ENCODE measurements at regions not wholly inside any gene's neighbourhood (a gene's known extent, or its start where the extent isn't known, plus 50 kb on each side); places are given as distances from the start of the nearest gene placed in this dataset.

- Histone ChIP-seq H3K36me3 (ENCODE audit: control insufficient read depth, insufficient read depth, low read length) (no peaks in the 10 kb centered on the region), H3K27me3 (ENCODE audit: control insufficient read depth, insufficient read depth, low read length) (no peaks in the 10 kb centered on the region), H3K9me3 (ENCODE audit: control insufficient read depth, insufficient read depth, low read length) (no peaks in the 10 kb centered on the region), H3K4me3 (ENCODE audit: low read depth, low read length) (no peak overlapping the region), H3K4me1 (ENCODE audit: control insufficient read depth, insufficient read depth, low read length) (no peaks in the 10 kb centered on the region), H3K9ac (ENCODE audit: low read depth, low read length) (no peak overlapping the region)
Observed at GRCh38 chr1:87961992-87962391, 633.3 kb downstream of the LMO4 start.

GRCh38 chr1:87963556-87963955 is 634.9 kb downstream of the LMO4 start:
- Histone ChIP-seq H3K4me1 (ENCODE audit: control insufficient read depth, insufficient read depth, low read length) (peaks cover 5% of the 10 kb centered on the region), H3K27me3 (ENCODE audit: control insufficient read depth, insufficient read depth, low read length) (no peaks in the 10 kb centered on the region), H3K4me3 (ENCODE audit: low read depth, low read length) (no peak overlapping the region), H3K36me3 (ENCODE audit: control insufficient read depth, insufficient read depth, low read length) (no peaks in the 10 kb centered on the region), H3K9me3 (ENCODE audit: control insufficient read depth, insufficient read depth, low read length) (no peaks in the 10 kb centered on the region), H3K9ac (ENCODE audit: low read depth, low read length) (no peak overlapping the region)

- peaks cover 8% of the 10 kb centered on the region for H3K4me1 ChIP-seq (ENCODE audit: control insufficient read depth, insufficient read depth, low read length)
- H3K4me3 ChIP-seq (ENCODE audit: low read depth, low read length), result no peak overlapping the region
- H3K9ac ChIP-seq (ENCODE audit: low read depth, low read length), result no peak overlapping the region
Observed at GRCh38 chr1:87965193-87965592, 636.5 kb downstream of the LMO4 start.

GRCh38 chr1:87968197-87968955 is 639.7 kb downstream of the LMO4 start:
- no peak overlapping the region for H3K4me3 ChIP-seq (ENCODE audit: low read depth, low read length)
- H3K36me3 ChIP-seq (ENCODE audit: control insufficient read depth, insufficient read depth, low read length), result no peaks in the 10 kb centered on the region
- peaks cover 8% of the 10 kb centered on the region for H3K4me1 ChIP-seq (ENCODE audit: control insufficient read depth, insufficient read depth, low read length)
- H3K27me3 ChIP-seq (ENCODE audit: control insufficient read depth, insufficient read depth, low read length), result no peaks in the 10 kb centered on the region
- no peak overlapping the region for H3K9ac ChIP-seq (ENCODE audit: low read depth, low read length)
- no peaks in the 10 kb centered on the region for H3K9me3 ChIP-seq (ENCODE audit: control insufficient read depth, insufficient read depth, low read length)

More at GRCh38 chr1:87965193-87965592, 636.5 kb downstream of the LMO4 start:
- no peaks in the 10 kb centered on the region for H3K36me3 ChIP-seq (ENCODE audit: control insufficient read depth, insufficient read depth, low read length)
- H3K27me3 ChIP-seq (ENCODE audit: control insufficient read depth, insufficient read depth, low read length), result no peaks in the 10 kb centered on the region
- H3K9me3 ChIP-seq (ENCODE audit: control insufficient read depth, insufficient read depth, low read length), result no peaks in the 10 kb centered on the region

GRCh38 chr1:87969040-87969439 is 640.4 kb downstream of the LMO4 start:
- Histone ChIP-seq H3K4me3 (ENCODE audit: low read depth, low read length) (no peak overlapping the region), H3K4me1 (ENCODE audit: control insufficient read depth, insufficient read depth, low read length) (peaks cover 13% of the 10 kb centered on the region), H3K9ac (ENCODE audit: low read depth, low read length) (no peak overlapping the region), H3K9me3 (ENCODE audit: control insufficient read depth, insufficient read depth, low read length) (no peaks in the 10 kb centered on the region), H3K36me3 (ENCODE audit: control insufficient read depth, insufficient read depth, low read length) (no peaks in the 10 kb centered on the region), H3K27me3 (ENCODE audit: control insufficient read depth, insufficient read depth, low read length) (no peaks in the 10 kb centered on the region)

GRCh38 chr1:87972811-87973210 is 644.1 kb downstream of the LMO4 start:
- Histone ChIP-seq H3K4me1 (ENCODE audit: control insufficient read depth, insufficient read depth, low read length) (peaks cover 11% of the 10 kb centered on the region), H3K27me3 (ENCODE audit: control insufficient read depth, insufficient read depth, low read length) (no peaks in the 10 kb centered on the region), H3K4me3 (ENCODE audit: low read depth, low read length) (no peak overlapping the region), H3K9me3 (ENCODE audit: control insufficient read depth, insufficient read depth, low read length) (no peaks in the 10 kb centered on the region), H3K36me3 (ENCODE audit: control insufficient read depth, insufficient read depth, low read length) (no peaks in the 10 kb centered on the region), H3K9ac (ENCODE audit: low read depth, low read length) (no peak overlapping the region)

- H3K9ac ChIP-seq (ENCODE audit: low read depth, low read length), result no peak overlapping the region
- H3K36me3 ChIP-seq (ENCODE audit: control insufficient read depth, insufficient read depth, low read length), result no peaks in the 10 kb centered on the region
- H3K9me3 ChIP-seq (ENCODE audit: control insufficient read depth, insufficient read depth, low read length), result no peaks in the 10 kb centered on the region
Observed at GRCh38 chr1:87973896-87974295, 645.2 kb downstream of the LMO4 start.

GRCh38 chr1:87976316-87976715 is 647.6 kb downstream of the LMO4 start:
- Histone ChIP-seq H3K4me1 (ENCODE audit: control insufficient read depth, insufficient read depth, low read length) (peaks cover 7% of the 10 kb centered on the region), H3K27me3 (ENCODE audit: control insufficient read depth, insufficient read depth, low read length) (no peaks in the 10 kb centered on the region), H3K9me3 (ENCODE audit: control insufficient read depth, insufficient read depth, low read length) (no peaks in the 10 kb centered on the region), H3K9ac (ENCODE audit: low read depth, low read length) (no peak overlapping the region), H3K4me3 (ENCODE audit: low read depth, low read length) (no peak overlapping the region), H3K36me3 (ENCODE audit: control insufficient read depth, insufficient read depth, low read length) (no peaks in the 10 kb centered on the region)

More at GRCh38 chr1:87973896-87974295, 645.2 kb downstream of the LMO4 start:
- Histone ChIP-seq H3K4me3 (ENCODE audit: low read depth, low read length) (no peak overlapping the region), H3K4me1 (ENCODE audit: control insufficient read depth, insufficient read depth, low read length) (peaks cover 5% of the 10 kb centered on the region), H3K27me3 (ENCODE audit: control insufficient read depth, insufficient read depth, low read length) (no peaks in the 10 kb centered on the region)

GRCh38 chr1:87977145-87977544 is 648.5 kb downstream of the LMO4 start:
- Histone ChIP-seq H3K4me1 (ENCODE audit: control insufficient read depth, insufficient read depth, low read length) (peaks cover 7% of the 10 kb centered on the region), H3K4me3 (ENCODE audit: low read depth, low read length) (no peak overlapping the region), H3K9me3 (ENCODE audit: control insufficient read depth, insufficient read depth, low read length) (no peaks in the 10 kb centered on the region), H3K27me3 (ENCODE audit: control insufficient read depth, insufficient read depth, low read length) (no peaks in the 10 kb centered on the region), H3K36me3 (ENCODE audit: control insufficient read depth, insufficient read depth, low read length) (no peaks in the 10 kb centered on the region), H3K9ac (ENCODE audit: low read depth, low read length) (no peak overlapping the region)

- no peak overlapping the region for H3K4me3 ChIP-seq (ENCODE audit: low read depth, low read length)
- no peaks in the 10 kb centered on the region for H3K9me3 ChIP-seq (ENCODE audit: control insufficient read depth, insufficient read depth, low read length)
- no peaks in the 10 kb centered on the region for H3K36me3 ChIP-seq (ENCODE audit: control insufficient read depth, insufficient read depth, low read length)
- no peaks in the 10 kb centered on the region for H3K27me3 ChIP-seq (ENCODE audit: control insufficient read depth, insufficient read depth, low read length)
- H3K9ac ChIP-seq (ENCODE audit: low read depth, low read length), result no peak overlapping the region
- H3K4me1 ChIP-seq (ENCODE audit: control insufficient read depth, insufficient read depth, low read length), result peaks cover 3% of the 10 kb centered on the region
Observed at GRCh38 chr1:87979079-87979478, 650.4 kb downstream of the LMO4 start.

- Histone ChIP-seq H3K9me3 (ENCODE audit: control insufficient read depth, insufficient read depth, low read length) (no peaks in the 10 kb centered on the region), H3K9ac (ENCODE audit: low read depth, low read length) (no peak overlapping the region), H3K27me3 (ENCODE audit: control insufficient read depth, insufficient read depth, low read length) (no peaks in the 10 kb centered on the region), H3K36me3 (ENCODE audit: control insufficient read depth, insufficient read depth, low read length) (no peaks in the 10 kb centered on the region), H3K4me1 (ENCODE audit: control insufficient read depth, insufficient read depth, low read length) (peaks cover 3% of the 10 kb centered on the region), H3K4me3 (ENCODE audit: low read depth, low read length) (no peak overlapping the region)
Observed at GRCh38 chr1:87980494-87980893, 651.8 kb downstream of the LMO4 start.

- H3K4me3 ChIP-seq (ENCODE audit: low read depth, low read length), result no peak overlapping the region
- no peaks in the 10 kb centered on the region for H3K9me3 ChIP-seq (ENCODE audit: control insufficient read depth, insufficient read depth, low read length)
- H3K9ac ChIP-seq (ENCODE audit: low read depth, low read length), result no peak overlapping the region
- H3K4me1 ChIP-seq (ENCODE audit: control insufficient read depth, insufficient read depth, low read length), result peaks cover 3% of the 10 kb centered on the region
- no peaks in the 10 kb centered on the region for H3K36me3 ChIP-seq (ENCODE audit: control insufficient read depth, insufficient read depth, low read length)
- no peaks in the 10 kb centered on the region for H3K27me3 ChIP-seq (ENCODE audit: control insufficient read depth, insufficient read depth, low read length)
Observed at GRCh38 chr1:87981386-87981785, 652.7 kb downstream of the LMO4 start.
